Pancreas (tissue), 10 donors: ENCODE measurements at regions not wholly inside any gene's neighbourhood (a gene's known extent, or its start where the extent isn't known, plus 50 kb on each side); places are given as distances from the start of the nearest gene placed in this dataset.

ENCODE experiments used
- ATAC-seq, 4 donors: fragments of 200-7000 bp; cut with Tn5 transposase; one replicate each; pipeline versions ENCODE4 v1.8.0 to v1.9.1; 2020; ENCODE audit warnings: mild to moderate bottlenecking in 4 of 4, moderate library complexity in 4 of 4
- DNase-seq, 6 donors: peaks; one replicate each; pipeline ENCODE4 v3.0.0-alpha.2; 2020
- FAIRE-seq: peaks from 2 replicates; lab custom pipeline; 2012; peaks lifted over from hg19 to GRCh38; lab: Jason Lieb, UNC
- H3K27ac ChIP-seq, 4 donors: fragments of 200-600 bp; sonication (generic); 1 replicate in 3 of 4; 2 replicates in 1 of 4; pipeline versions ENCODE4 v1.5.0 to v1.8.0; 2020
- H3K27me3 ChIP-seq, 4 donors: fragments of 200-600 bp; one replicate each; pipeline ENCODE4 v1.8.0; 2021
- H3K36me3 ChIP-seq, 3 donors: fragments of 200-600 bp; sonication (generic) in 1 of 3; one replicate each; pipeline versions ENCODE4 v1.5.0 to v1.8.0; 2020 to 2021
- H3K4me1 ChIP-seq, 3 donors: fragments of 200-600 bp; one replicate each; pipeline ENCODE4 v1.8.0; 2021
- H3K4me3 ChIP-seq, 4 donors: fragments of 200-600 bp; sonication (generic) in 2 of 4; one replicate each; pipeline versions ENCODE4 v1.5.0 to v1.8.0; 2020 to 2021
- H3K9me3 ChIP-seq, 4 donors: fragments of 200-600 bp; one replicate each; pipeline ENCODE4 v1.8.0; 2021
- WGBS, 2 donors: extraction: QIAGEN DNeasy Blood & Tissue Kit; methylation state at CpG; one replicate each; pipeline ENCODE4 v1.1.7; 2013; 5-methylcytosine and 5-hydroxymethylcytosine counted together
- intact Hi-C, 3 donors: fragments of 100-400 bp; cut with DNase I; formaldehyde crosslinking; loops; one replicate each; pipeline versions ENCODE4 v1.11.1 to v1.14.2; 2022
- TF ChIP-seq, protein P1 (sequence below), 4 donors: fragments of 200-600 bp; sonication (generic) in 3 of 4; IDR thresholded peaks; one replicate each; pipeline versions ENCODE4 v1.5.0 to v1.8.0; 2021; ENCODE audit warnings: antibody characterized with exemption in 4 of 4
- donor health status: healthy with polysubstance abuse.
- donor health status: DM: no; HTN: no; CAD: no; lungs with moderate emphysema.
- donor health status: DM: no; HTN: no; CAD: no.
- donor health status: control.
- donor health status: control.
- donor health status: Bipolar disorder and iron deficiency.
- donor health status: DM: yes; HTN: yes; CAD: no.
- donor health status: DM: no; HTN: no; CAD: no.
- donor health status: DM: no; HTN: no; CAD: no.
- donor health status: DM: yes; HTN: yes; CAD: no.

DNA sequence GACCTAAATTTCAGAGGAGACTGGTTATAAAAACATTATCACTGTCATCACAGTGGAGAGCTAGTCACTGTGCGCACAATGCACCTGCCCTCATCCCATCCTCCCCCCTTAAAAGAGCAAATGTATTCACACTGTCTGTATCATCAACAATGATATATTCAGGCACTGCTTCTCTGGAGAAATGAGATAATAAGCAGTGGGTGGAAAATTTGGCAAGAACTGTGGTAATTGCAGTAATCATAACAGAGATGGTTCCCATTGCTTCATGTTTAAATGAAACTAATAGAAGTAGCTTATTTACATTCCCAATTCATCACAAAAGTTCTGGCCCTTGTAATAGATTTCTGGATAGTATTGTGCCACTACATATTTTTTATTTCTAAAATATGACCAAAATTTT is 867.4 kb upstream of the ADGRL2 start:
- Histone ChIP-seq H3K36me3 (no peaks in the 10 kb centered on the region), H3K27me3 (no peaks in the 10 kb centered on the region), H3K27ac (no peak overlapping the region), H3K4me1 (no peaks in the 10 kb centered on the region), H3K4me3 (no peak overlapping the region), H3K9me3 (no peaks in the 10 kb centered on the region)
- FAIRE-seq = no peak
- 84 to 92% methylated on average over 1 of the region's 1 CpG for WGBS, 2 donors
- TF ChIP-seq, protein P1, sequence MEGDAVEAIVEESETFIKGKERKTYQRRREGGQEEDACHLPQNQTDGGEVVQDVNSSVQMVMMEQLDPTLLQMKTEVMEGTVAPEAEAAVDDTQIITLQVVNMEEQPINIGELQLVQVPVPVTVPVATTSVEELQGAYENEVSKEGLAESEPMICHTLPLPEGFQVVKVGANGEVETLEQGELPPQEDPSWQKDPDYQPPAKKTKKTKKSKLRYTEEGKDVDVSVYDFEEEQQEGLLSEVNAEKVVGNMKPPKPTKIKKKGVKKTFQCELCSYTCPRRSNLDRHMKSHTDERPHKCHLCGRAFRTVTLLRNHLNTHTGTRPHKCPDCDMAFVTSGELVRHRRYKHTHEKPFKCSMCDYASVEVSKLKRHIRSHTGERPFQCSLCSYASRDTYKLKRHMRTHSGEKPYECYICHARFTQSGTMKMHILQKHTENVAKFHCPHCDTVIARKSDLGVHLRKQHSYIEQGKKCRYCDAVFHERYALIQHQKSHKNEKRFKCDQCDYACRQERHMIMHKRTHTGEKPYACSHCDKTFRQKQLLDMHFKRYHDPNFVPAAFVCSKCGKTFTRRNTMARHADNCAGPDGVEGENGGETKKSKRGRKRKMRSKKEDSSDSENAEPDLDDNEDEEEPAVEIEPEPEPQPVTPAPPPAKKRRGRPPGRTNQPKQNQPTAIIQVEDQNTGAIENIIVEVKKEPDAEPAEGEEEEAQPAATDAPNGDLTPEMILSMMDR (IDR thresholded peaks at IDR 0.05) = no peak
- intact Hi-C loops = no loop called here
- no peak for ATAC-seq
- DNase-seq = no peak

DNA sequence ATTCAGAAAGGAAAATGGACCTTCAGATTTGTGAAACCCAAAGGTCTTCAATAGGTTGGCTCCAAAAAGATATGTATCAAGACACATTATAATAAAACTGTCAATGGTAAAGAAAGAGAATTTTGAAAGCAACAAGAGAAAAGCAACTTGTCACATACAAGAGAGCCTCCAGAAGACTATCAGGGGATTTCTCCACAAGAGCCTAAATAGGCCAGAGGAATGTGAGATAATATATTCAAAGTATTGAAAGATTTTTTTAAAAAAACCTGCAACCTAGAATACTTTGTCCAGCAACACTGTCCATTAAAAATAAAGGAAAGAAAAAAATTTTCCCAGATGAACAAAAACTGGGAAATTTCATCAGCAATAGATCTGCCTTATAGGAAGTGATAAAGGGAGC is 869.6 kb upstream of the ADGRL2 start:
- Histone ChIP-seq H3K4me3 (no peak overlapping the region), H3K27ac (no peak overlapping the region), H3K27me3 (no peaks in the 10 kb centered on the region), H3K36me3 (no peaks in the 10 kb centered on the region), H3K9me3 (no peaks in the 10 kb centered on the region), H3K4me1 (no peaks in the 10 kb centered on the region)
- intact Hi-C loops = no loop called here
- FAIRE-seq (no peak), ATAC-seq (no peak), DNase-seq (no peak)
- TF ChIP-seq, protein P1 (IDR thresholded peaks at IDR 0.05) = no peak

DNA sequence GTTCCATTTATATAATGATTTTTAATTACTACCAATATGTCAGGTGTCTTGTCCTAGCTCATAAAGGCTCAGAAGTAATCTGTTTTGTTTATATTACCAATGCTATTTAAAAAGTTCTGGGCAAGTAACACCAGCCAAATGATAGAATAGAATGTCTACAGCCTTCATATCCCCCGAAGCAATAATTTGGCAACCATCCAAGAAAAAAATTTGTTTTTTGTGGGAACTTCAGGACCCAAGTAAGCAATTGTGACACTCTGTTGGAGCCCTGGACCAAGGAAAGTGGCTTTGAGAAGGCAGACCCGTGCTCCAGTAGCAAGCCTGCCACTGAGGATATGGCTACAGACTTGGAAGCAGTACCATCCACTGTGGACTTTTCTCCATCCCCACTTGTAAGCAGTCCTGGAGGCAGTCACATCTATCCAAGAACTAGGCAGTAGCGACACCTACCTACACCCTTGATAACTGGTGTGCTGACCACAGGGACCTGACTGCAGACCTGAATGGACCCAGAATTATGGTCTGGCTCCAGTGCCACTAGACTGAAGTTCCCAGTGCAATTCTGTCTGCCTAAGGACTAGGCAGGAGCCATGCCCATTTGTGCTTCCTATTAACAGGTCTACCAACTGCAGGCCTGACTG is 870.7 kb upstream of the ADGRL2 start:
- Histone ChIP-seq H3K4me1 (no peaks in the 10 kb centered on the region), H3K27ac (no peak overlapping the region), H3K9me3 (no peaks in the 10 kb centered on the region), H3K36me3 (no peaks in the 10 kb centered on the region), H3K27me3 (no peaks in the 10 kb centered on the region), H3K4me3 (no peak overlapping the region)
- no peak for FAIRE-seq
- ATAC-seq = no peak
- no peak for DNase-seq
- 57 to 73% methylated on average over 3 of the region's 3 CpGs for WGBS, 2 donors
- intact Hi-C loops = no loop called here
- TF ChIP-seq, protein P1 (IDR thresholded peaks at IDR 0.05) = no peak

DNA sequence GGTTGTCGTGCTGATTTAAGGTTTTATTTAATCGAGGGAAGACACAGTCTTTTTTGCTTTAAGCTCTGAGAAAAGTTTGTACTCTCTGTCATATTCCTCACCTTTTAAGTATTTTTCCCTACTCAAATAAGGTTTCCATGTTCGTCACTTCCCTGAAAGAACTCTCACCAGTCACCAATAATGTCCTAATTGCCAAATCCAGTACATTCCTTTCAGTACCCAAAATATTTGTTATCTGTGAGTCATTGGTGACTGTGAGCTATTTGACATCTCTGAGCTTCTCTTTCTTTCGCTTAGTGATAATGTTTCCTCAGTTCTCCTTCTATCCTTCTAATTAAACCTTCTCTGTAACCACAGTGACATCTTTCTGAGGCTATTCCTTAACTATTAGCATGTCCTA is 874.2 kb upstream of the ADGRL2 start:
- no peak overlapping the region for H3K27ac ChIP-seq
- no peaks in the 10 kb centered on the region for H3K27me3 ChIP-seq
- TF ChIP-seq, protein P1 (IDR thresholded peaks at IDR 0.05) = no peak
- FAIRE-seq (no peak), ATAC-seq (no peak), DNase-seq (no peak)
- 60 to 73% methylated on average over 4 of the region's 4 CpGs for WGBS, 2 donors
- intact Hi-C loops = no loop called here
- no peaks in the 10 kb centered on the region for H3K4me1 ChIP-seq
- H3K4me3 ChIP-seq = no peak overlapping the region
- H3K9me3 ChIP-seq = no peaks in the 10 kb centered on the region
- no peaks in the 10 kb centered on the region for H3K36me3 ChIP-seq

DNA sequence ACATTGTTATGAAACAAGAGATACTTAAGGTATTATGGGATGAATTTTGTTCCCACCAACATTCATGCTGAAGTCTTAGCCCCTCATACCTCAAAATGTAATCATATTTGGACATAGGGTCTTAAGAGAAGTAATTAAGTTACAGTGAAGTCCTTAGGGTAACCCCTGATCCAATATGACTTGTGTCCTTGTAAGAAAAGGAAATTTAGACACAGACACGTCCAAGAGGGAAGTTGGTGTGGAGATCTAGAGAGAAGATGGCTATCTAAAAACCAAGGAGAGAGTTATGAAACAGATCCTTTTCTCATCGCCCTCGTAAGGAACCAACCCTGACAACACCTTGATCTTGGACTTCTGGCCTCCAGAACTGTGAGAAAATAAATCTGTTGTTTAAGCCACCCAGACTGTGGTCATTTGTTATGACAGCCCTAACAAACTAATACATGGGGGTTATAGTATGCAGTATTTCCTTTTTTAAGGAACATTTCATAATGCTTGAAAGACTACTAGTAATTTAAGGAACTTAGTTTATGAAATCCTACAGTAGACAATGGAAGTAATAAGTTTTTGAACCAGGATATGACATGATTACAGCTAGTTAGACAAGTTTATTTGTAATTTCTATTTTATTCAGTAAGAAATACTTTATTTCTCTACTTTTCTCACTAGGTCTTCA is 875.5 kb upstream of the ADGRL2 start:
- H3K27ac ChIP-seq = no peak overlapping the region
- no peak for ATAC-seq
- no peak for FAIRE-seq
- H3K27me3 ChIP-seq = no peaks in the 10 kb centered on the region
- H3K9me3 ChIP-seq = no peaks in the 10 kb centered on the region
- intact Hi-C loops = no loop called here
- H3K36me3 ChIP-seq = no peaks in the 10 kb centered on the region
- DNase-seq = no peak
- H3K4me1 ChIP-seq = no peaks in the 10 kb centered on the region
- TF ChIP-seq, protein P1 (IDR thresholded peaks at IDR 0.05) = no peak
- 61 to 74% methylated on average over 3 of the region's 3 CpGs for WGBS, 2 donors
- H3K4me3 ChIP-seq = no peak overlapping the region
